T-cell (primary cell): ENCODE measurements at regions not wholly inside any gene's neighbourhood (a gene's known extent, or its start where the extent isn't known, plus 50 kb on each side); places are given as distances from the start of the nearest gene placed in this dataset.

Experiments
- ATAC-seq, 4 experiments: fragments of 200-7000 bp in 3 of 4; fragments of 150-1000 bp in 1 of 4; cut with Tn5 transposase; replicated peaks in 1 of 4; 1 replicate in 3 of 4; 2 replicates in 1 of 4; pipeline ENCODE4 v1.10.0; 2021; ENCODE audit warnings: moderate library complexity in 3 of 4, mild to moderate bottlenecking in 2 of 4, moderate number of reproducible peaks in 1 of 4
- CTCF ChIA-PET, 2 donors: fragments of 300-600 bp; sonication (Branson Sonifier 250); formaldehyde crosslinking; loops; one replicate each; lab custom pipeline; 2022; ENCODE audit warnings: antibody characterized with exemption in 2 of 2; lab: Charles Lee
- POLR2A ChIA-PET, 2 donors: fragments of 300-600 bp; sonication (Branson Sonifier 250); formaldehyde crosslinking; loops; one replicate each; lab custom pipeline; 2022; ENCODE audit warnings: antibody characterized with exemption in 2 of 2; lab: Charles Lee
- DNase-seq, 35 experiments: peaks; one replicate each; pipeline versions ENCODE4 v3.0.0 to v3.0.0-alpha.2; 2013 to 2023
- H3K27ac ChIP-seq: one replicate; pipeline ENCODE4 v1.5.1; 2013; ENCODE audit warnings: low read length
- H3K27me3 ChIP-seq, 2 experiments: replicated peaks in 1 of 2; 1 replicate in 1 of 2; 2 replicates in 1 of 2; pipeline versions ENCODE4 v1.6.1 to v1.7.0; 2013; ENCODE audit warnings: low read length in 1 of 2, mixed read lengths in 1 of 2; ENCODE audit not compliant: control insufficient read depth in 2 of 2, insufficient read depth in 2 of 2; ENCODE audit errors: extremely low read depth in 1 of 2
- H3K36me3 ChIP-seq, 2 donors: 1 replicate in 1 of 2; 2 replicates in 1 of 2; pipeline versions ENCODE4 v1.6.1 to v1.7.0; 2013; ENCODE audit warnings: low read length in 1 of 2; ENCODE audit not compliant: control insufficient read depth in 2 of 2, insufficient read depth in 1 of 2; ENCODE audit errors: extremely low read depth in 1 of 2
- H3K4me1 ChIP-seq, 2 experiments: 1 replicate in 1 of 2; 2 replicates in 1 of 2; pipeline versions ENCODE4 v1.6.1 to v1.7.0; 2013; ENCODE audit warnings: low read length in 2 of 2, mixed read lengths in 1 of 2; ENCODE audit not compliant: insufficient read depth in 2 of 2, control insufficient read depth in 1 of 2; ENCODE audit errors: extremely low read depth in 1 of 2
- H3K4me3 ChIP-seq, 2 donors: 1 replicate in 1 of 2; 2 replicates in 1 of 2; pipeline versions ENCODE4 v1.5.1 to v1.7.0; 2013; ENCODE audit warnings: mild to moderate bottlenecking in 2 of 2, low read length in 1 of 2, moderate library complexity in 1 of 2; ENCODE audit not compliant: control insufficient read depth in 1 of 2; ENCODE audit errors: extremely low read depth in 1 of 2
- H3K9me3 ChIP-seq: 2 replicates; pipeline ENCODE4 v1.7.0; 2013
- H3K27ac Mint-ChIP-seq, 2 donors: one replicate each; pipeline ENCODE4 v1.8.0; 2020 to 2021; ENCODE audit warnings: mild to moderate bottlenecking in 2 of 2, mixed read lengths in 2 of 2
- H3K27me3 Mint-ChIP-seq, 2 donors: one replicate each; pipeline ENCODE4 v1.8.0; 2021 to 2022; ENCODE audit warnings: mixed read lengths in 2 of 2
- H3K36me3 Mint-ChIP-seq: one replicate; pipeline ENCODE4 v1.8.0; 2021; ENCODE audit warnings: mixed read lengths
- H3K4me1 Mint-ChIP-seq, 3 donors: one replicate each; pipeline ENCODE4 v1.8.0; 2020 to 2022; ENCODE audit warnings: mixed read lengths in 3 of 3, mild to moderate bottlenecking in 1 of 3
- H3K4me3 Mint-ChIP-seq, 3 donors: one replicate each; pipeline ENCODE4 v1.8.0; 2020 to 2022; ENCODE audit warnings: mild to moderate bottlenecking in 3 of 3, mixed read lengths in 3 of 3, moderate library complexity in 3 of 3
- H3K9me3 Mint-ChIP-seq, 3 donors: one replicate each; pipeline ENCODE4 v1.8.0; 2020 to 2022; ENCODE audit warnings: mixed read lengths in 3 of 3
- WGBS: methylation state at CpG from one replicate; pipeline ENCODE4 v1.1.5; 2013; ENCODE audit warnings: missing lambda C conversion rate; ENCODE audit not compliant: insufficient coverage; 5-methylcytosine and 5-hydroxymethylcytosine counted together

GRCh38 chr9:113646946-113647914 is 183.7 kb downstream of the RGS3 start:
- ATAC-seq = no peak
- Histone ChIP-seq H3K4me3 (no peak overlapping the region), H3K27ac (no peak overlapping the region), H3K9me3 (no peaks in the 10 kb centered on the region), H3K27me3 (peaks cover 0 to 10% of the 10 kb centered on the region in 2 experiments), H3K4me1 (no peaks in the 10 kb centered on the region), H3K36me3 (no peaks in the 10 kb centered on the region)
- no peak for DNase-seq
- ChIA-PET POLR2A (no interaction called here), CTCF (no interaction called here)
- Mint-ChIP-seq H3K4me1 (no peaks in the 10 kb centered on the region), H3K4me3 (no peak overlapping the region), H3K27me3 (peaks cover 0 to 14% of the 10 kb centered on the region in 2 donors), H3K27ac (no peak overlapping the region), H3K36me3 (no peaks in the 10 kb centered on the region), H3K9me3 (peaks cover 0 to 4% (median 0%) of the 10 kb centered on the region in 3 donors)
- WGBS = 72% methylated on average over 3 of the region's 10 CpGs

- peaks cover 0 to 4% (median 0%) of the 10 kb centered on the region in 3 donors for H3K9me3 Mint-ChIP-seq
- peaks cover 0 to 10% of the 10 kb centered on the region in 2 experiments for H3K27me3 ChIP-seq
- ATAC-seq = no peak
- no peak for DNase-seq
- H3K27ac Mint-ChIP-seq = no peak overlapping the region
- no peaks in the 10 kb centered on the region for H3K4me1 ChIP-seq
- H3K36me3 Mint-ChIP-seq = no peaks in the 10 kb centered on the region
- CTCF ChIA-PET = no interaction called here
- 94% methylated on average over 2 of the region's 2 CpGs for WGBS
- no peaks in the 10 kb centered on the region for H3K36me3 ChIP-seq
- no peak overlapping the region for H3K4me3 ChIP-seq
- no peaks in the 10 kb centered on the region for H3K9me3 ChIP-seq
- POLR2A ChIA-PET = no interaction called here
- H3K27me3 Mint-ChIP-seq = peaks cover 0 to 14% of the 10 kb centered on the region in 2 donors
- no peak overlapping the region for H3K4me3 Mint-ChIP-seq
- H3K4me1 Mint-ChIP-seq = no peaks in the 10 kb centered on the region
- no peak overlapping the region for H3K27ac ChIP-seq
Measured at GRCh38 chr9:113648048-113648447, 184.5 kb downstream of the RGS3 start.

- no peaks in the 10 kb centered on the region for H3K36me3 ChIP-seq
- Mint-ChIP-seq H3K36me3 (no peaks in the 10 kb centered on the region), H3K4me3 (no peak overlapping the region), H3K4me1 (no peaks in the 10 kb centered on the region), H3K27ac (no peak overlapping the region), H3K9me3 (peaks cover 0 to under 1% (median 0%) of the 10 kb centered on the region in 3 donors), H3K27me3 (peaks cover 0 to 12% of the 10 kb centered on the region in 2 donors)
- DNase-seq (no peak), ATAC-seq (no peak)
- H3K27ac ChIP-seq = no peak overlapping the region
- ChIA-PET CTCF (no interaction called here), POLR2A (no interaction called here)
- H3K9me3 ChIP-seq = no peaks in the 10 kb centered on the region
- H3K4me3 ChIP-seq = no peak overlapping the region
- no peaks in the 10 kb centered on the region for H3K4me1 ChIP-seq
- peaks cover 0 to 10% of the 10 kb centered on the region in 2 experiments for H3K27me3 ChIP-seq
- 75% methylated on average over 1 of the region's 7 CpGs for WGBS
Measured at GRCh38 chr9:113648586-113648985, 185.1 kb downstream of the RGS3 start.

- no peaks in the 10 kb centered on the region for H3K4me1 Mint-ChIP-seq
- WGBS = 86% methylated on average over 7 of the region's 11 CpGs
- no peaks in the 10 kb centered on the region for H3K36me3 Mint-ChIP-seq
- Histone ChIP-seq H3K4me1 (no peaks in the 10 kb centered on the region), H3K4me3 (no peak overlapping the region), H3K27me3 (peaks cover 0 to 10% of the 10 kb centered on the region in 2 experiments), H3K9me3 (no peaks in the 10 kb centered on the region), H3K36me3 (no peaks in the 10 kb centered on the region), H3K27ac (no peak overlapping the region)
- no peaks in the 10 kb centered on the region for H3K9me3 Mint-ChIP-seq
- peaks cover 0 to 9% of the 10 kb centered on the region in 2 donors for H3K27me3 Mint-ChIP-seq
- CTCF ChIA-PET = no interaction called here
- no peak for DNase-seq
- no peak overlapping the region for H3K4me3 Mint-ChIP-seq
- no peak for ATAC-seq
- POLR2A ChIA-PET = no interaction called here
- H3K27ac Mint-ChIP-seq = no peak overlapping the region
Measured at GRCh38 chr9:113649054-113649453, 185.5 kb downstream of the RGS3 start.

GRCh38 chr9:113649855-113650206 is 186.3 kb downstream of the RGS3 start:
- ChIA-PET POLR2A (no interaction called here), CTCF (interaction anchor here in 1 of 2 donors (0.6 kb wide), 2 partner anchors 325 to 557 kb away, joined by 3 to 7 read pairs; no protein-coding TSS in a partner anchor)
- Histone ChIP-seq H3K36me3 (no peaks in the 10 kb centered on the region), H3K4me1 (no peaks in the 10 kb centered on the region), H3K4me3 (no peak overlapping the region), H3K27me3 (peaks cover 0 to 10% of the 10 kb centered on the region in 2 experiments), H3K9me3 (no peaks in the 10 kb centered on the region), H3K27ac (no peak overlapping the region)
- DNase-seq (no peak), ATAC-seq (no peak)
- WGBS = 57% methylated on average over 1 of the region's 2 CpGs
- no peaks in the 10 kb centered on the region for H3K4me1 Mint-ChIP-seq
- no peak overlapping the region for H3K4me3 Mint-ChIP-seq
- H3K9me3 Mint-ChIP-seq = no peaks in the 10 kb centered on the region
- peaks cover 0 to 6% of the 10 kb centered on the region in 2 donors for H3K27me3 Mint-ChIP-seq
- H3K27ac Mint-ChIP-seq = no peak overlapping the region
- H3K36me3 Mint-ChIP-seq = no peaks in the 10 kb centered on the region

GRCh38 chr9:113650207-113651131 is 186.9 kb downstream of the RGS3 start:
- no peak overlapping the region for H3K4me3 ChIP-seq
- Mint-ChIP-seq H3K27me3 (peaks cover 0 to 6% of the 10 kb centered on the region in 2 donors), H3K4me3 (no peak overlapping the region), H3K9me3 (no peaks in the 10 kb centered on the region), H3K27ac (no peak overlapping the region), H3K36me3 (no peaks in the 10 kb centered on the region), H3K4me1 (peaks cover 0 to 2% (median 0%) of the 10 kb centered on the region in 3 donors)
- no peak overlapping the region for H3K27ac ChIP-seq
- ChIA-PET POLR2A (no interaction called here), CTCF (interaction anchor here (0.6 to 1.1 kb wide), 2 partner anchors 471 to 558 kb away, joined by 3 read pairs; no protein-coding TSS in a partner anchor)
- peaks cover 0 to 3% of the 10 kb centered on the region in 2 experiments for H3K4me1 ChIP-seq
- DNase-seq (no peak), ATAC-seq (no peak)
- no peaks in the 10 kb centered on the region for H3K36me3 ChIP-seq
- WGBS = 77% methylated on average over 10 of the region's 16 CpGs
- peaks cover 0 to 10% of the 10 kb centered on the region in 2 experiments for H3K27me3 ChIP-seq
- no peaks in the 10 kb centered on the region for H3K9me3 ChIP-seq
